ENCODE measurements at regions not wholly inside any gene's neighbourhood (a gene's known extent, or its start where the extent isn't known, plus 50 kb on each side); places are given as distances from the start of the nearest gene placed in this dataset.
A peak's percentile ranks its signal among the peaks of the same experiment; 100 is the strongest.
"Not testable (repeated sequence)": the region's sequence is repeated elsewhere in the genome, so short reads cannot be mapped to it uniquely, and the experiment has no call there.

DNA sequence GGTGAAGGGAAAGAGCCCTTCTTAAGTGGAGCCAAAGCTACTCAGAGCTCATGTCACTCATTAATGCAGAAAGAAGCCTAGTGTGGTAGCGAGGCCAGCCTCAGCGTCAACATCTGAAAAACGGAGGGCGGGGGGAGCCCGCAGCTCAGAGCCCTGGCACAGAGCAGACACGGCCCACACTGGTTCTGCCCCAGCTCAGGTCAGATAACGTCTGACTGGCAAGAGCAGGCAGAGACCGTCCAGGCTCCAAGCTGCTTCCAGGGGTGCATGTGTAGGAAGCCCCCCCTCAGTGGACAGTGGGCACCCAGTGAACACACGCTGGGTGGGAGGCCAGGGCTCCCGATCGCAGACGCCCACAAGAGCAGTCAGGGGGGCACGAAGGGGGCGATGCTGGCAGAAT is 100.8 kb downstream of the SHANK2 start:
- DNase-seq = no peak

DNA sequence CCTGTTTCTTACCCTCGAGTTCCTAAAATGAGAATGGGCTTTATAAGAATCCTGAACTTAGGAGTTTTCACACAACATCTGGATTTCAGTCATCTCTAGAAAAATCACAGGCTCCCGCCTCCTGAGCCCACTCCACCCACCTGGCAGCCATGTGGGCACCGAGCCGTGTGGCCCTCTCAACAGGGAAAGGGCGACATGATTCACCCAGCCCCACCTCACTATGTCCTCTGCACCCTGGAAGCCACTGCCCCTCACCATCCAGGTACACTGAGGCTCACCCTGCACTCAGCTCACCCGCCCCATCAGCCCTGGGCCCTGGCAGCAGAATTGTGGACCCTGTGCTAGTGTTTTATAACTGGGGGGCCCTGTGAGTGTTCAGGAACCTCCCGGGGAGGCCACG is 101.5 kb downstream of the SHANK2 start:
- DNase-seq = no peak

DNA sequence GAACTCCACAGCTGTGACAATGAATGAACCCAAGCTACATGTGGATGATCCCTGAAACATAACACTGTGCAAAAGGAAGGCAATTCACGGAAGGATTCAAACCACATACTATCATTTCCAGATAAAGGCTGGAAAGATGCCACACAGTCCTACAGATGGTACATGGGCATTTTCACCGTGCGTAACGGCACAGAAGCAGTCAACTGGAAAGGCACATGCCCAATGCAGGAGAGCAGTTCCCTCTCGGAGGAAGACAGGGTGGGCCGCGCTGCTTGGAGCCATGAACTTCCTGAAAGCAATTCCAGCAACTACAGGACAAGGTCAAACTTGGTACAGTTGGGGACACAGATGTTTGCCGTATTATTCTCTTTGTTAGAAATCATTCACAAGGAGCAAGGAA is 103.7 kb downstream of the SHANK2 start:
- no peak for DNase-seq

DNA sequence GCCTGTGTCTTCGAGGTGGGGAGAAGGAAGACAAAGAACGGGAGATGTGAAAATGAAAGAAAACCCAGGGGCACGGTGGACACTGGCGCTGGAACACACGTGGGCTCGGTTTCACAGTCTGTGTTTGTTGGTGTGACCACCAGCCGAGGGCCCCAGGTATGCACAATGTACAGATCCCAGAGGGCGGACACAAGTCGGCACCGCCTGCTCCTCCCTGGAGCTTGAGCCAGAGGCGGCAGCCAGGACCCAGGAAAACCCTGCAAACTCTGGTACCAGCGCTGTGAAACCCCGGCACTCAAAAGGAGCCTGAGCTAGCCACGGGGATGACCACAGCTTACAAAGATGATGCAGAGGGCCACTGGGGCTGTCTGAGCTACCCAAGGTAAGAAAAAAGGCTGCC is 105.0 kb downstream of the SHANK2 start:
- no peak for DNase-seq

DNA sequence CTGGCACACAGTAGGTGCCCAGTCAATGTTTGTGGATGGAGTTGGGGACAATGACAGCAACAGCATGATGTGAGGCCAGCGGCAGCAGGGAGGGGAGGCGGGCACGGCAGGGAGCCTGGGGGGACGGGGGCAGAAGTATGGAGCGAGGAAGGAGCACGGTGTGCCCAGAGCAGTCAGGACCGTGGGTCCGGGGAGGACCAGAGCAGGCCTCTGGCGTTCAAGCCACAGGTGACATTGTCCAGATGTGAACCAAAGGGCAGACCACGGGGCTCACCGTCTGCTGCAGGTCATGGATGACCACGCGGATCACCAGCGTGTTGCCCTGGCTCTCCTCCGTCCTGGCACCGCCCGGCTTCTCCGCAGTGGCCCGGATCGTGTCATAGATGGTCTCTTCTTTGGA is 105.5 kb downstream of the SHANK2 start:
- no peak for DNase-seq

DNA sequence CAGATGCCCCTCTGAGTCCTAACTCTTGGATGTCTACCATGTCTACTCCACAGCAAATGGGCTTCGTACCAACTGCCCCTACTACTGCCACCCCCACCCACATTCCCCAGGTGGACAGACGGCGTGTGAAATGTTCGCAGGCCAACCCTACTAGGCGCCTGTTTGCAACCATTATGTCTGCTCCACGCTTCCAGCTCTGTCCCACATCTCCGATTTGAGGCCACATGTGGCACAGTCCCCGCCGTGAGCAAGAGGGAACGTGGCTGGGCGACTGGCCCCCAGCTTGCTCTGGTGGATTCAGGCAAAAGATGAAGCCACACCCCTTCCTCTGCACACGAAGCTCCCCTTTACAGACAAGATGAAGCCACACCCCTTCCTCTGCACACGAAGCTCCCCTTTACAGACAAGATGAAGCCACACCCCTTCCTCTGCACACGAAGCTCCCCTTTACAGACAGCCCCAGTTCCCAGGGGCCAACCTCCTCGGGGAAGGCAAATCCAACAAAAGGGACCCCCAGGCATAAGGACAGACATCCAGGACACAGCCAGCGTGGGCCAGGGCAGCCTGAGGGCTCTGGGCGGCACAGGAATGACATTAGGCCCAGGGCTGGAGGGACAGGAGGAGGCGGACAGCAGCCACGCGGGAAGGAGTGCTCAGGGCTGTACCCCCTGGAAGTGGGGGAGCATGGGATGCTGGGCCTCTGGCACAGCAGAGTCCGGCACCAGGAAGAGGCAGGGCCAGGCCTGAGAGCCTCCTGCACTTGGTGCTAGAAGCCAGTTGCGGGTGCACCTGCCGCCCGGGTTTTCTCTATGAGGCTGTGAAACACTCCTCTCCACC is 106.2 kb downstream of the SHANK2 start:
- DNase-seq = no peak

DNA sequence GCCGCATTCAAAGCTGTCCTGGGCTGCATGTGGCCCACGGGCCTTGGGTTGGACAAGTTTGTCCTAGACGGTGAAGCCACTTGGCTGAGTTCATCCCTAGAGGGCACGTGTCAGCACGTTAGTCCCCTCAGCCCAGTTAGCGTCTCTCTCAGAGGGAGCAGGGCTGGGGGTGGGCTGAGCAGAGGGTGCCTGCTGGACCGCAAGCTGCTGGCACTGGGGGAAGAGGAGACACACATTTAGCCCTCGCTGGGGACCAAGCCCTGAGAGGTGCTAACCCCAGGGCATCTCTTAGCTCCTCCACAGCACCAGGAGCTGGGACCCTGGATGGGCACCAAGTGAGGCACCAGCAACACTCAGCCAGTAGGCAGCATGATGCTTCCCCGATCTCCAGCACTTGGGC is 107.0 kb downstream of the SHANK2 start:
- DNase-seq = no peak

DNA sequence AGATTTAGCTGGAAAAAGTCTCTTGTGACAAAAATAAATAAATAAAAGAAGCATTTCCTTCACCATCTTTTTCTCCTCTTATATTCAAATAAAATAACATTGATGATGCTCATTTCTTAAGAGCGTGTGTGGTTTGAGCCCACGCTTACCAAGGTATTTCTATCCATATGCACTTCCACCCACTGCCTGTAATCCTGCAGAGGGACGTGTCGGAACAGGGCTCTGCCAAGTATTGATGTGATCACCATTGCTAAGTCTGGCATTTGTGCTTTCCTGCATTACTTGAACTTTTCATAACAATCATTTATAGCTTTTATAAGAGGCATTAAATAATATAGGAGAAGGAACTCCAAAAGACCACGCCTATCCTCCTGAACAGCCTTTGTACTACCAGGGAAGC is 107.6 kb downstream of the SHANK2 start:
- no peak for DNase-seq

DNA sequence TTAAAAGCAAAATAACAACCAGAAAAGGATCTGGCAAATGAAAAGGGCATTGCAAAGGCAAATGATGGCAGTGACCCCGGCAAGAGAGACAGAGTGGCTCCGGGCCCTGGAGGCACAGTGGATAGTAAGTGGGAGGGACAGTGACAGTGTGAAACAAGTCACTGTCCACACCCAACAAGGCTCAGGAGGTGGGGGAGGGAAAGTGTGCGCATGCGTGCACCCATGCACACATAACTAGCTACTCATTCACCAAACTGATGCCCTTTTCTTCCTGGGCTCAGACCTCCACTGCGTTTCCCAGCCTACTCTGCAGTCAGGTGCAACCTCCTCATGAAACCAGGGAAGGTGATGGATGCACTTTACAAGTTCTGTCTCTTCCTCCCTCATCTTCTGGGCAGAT is 108.4 kb downstream of the SHANK2 start:
- no peak for DNase-seq

DNA sequence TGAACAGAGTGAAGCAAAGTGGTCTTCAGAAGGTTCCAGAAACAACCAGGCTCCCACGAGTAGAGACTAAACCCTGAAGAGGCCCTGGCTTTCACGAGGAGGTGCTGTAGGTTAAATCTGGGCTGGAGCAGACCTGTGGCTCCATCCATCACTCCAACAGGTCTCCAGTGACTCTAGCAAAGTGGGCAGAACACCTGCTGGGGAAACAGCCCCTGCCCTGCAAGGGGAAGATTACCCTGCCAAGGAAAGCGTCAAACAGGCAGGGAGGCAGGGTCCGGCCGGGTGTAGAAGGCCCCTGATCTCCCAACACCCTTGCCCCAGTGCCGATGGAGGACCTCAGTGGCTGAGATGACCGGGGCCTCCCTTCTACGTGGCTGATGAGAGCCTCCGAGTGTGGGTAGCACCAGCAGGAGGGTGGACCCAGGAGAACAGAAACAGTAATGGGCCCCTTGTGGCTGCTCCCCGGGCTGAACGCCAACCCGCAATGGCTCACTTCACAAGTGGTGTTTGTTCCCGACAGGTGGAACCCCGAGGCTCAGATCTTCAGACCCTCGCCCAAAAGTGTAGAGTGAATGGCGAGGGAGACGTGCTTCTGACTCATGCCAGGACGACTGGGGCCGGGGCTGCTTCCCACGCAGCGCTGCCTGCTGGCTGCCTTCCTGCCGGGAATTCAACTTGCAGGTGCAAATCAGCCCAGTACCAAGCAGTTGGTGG is 112.0 kb downstream of the SHANK2 start:
- DNase-seq = no peak

DNA sequence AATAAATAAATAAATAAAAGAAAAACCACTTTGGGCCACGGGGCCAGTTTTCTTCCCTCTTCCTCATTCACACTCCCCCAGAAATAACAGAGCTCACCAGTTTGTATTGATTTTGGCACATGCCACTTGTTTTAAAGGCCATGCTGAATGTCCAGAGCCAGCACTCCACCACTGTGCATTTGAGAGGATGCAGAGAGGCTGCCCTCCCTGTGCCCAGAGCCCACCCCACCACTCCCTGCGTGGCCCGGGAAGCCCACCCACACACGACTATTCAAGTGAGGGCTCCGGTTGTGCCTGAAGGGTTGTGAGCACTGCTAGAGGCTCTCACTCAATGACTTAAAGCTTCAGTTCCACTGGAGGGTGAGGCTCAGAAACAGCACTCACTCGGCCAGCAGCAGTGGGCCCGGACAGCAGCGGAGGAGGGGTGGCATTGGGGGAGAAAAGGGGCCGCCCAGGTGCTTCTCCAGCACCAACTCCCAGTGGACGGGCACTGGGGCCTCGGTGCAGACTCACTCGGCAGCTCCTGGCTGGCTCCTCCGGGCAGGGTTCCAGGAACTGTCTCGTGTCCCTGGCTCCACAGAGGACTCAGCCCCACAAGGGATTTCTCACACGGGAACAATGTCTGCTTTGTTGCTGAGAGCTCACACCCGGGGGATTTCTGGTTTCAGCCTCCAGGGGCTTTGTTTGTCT is 112.7 kb downstream of the SHANK2 start:
- peak; percentile 73 for DNase-seq

DNA sequence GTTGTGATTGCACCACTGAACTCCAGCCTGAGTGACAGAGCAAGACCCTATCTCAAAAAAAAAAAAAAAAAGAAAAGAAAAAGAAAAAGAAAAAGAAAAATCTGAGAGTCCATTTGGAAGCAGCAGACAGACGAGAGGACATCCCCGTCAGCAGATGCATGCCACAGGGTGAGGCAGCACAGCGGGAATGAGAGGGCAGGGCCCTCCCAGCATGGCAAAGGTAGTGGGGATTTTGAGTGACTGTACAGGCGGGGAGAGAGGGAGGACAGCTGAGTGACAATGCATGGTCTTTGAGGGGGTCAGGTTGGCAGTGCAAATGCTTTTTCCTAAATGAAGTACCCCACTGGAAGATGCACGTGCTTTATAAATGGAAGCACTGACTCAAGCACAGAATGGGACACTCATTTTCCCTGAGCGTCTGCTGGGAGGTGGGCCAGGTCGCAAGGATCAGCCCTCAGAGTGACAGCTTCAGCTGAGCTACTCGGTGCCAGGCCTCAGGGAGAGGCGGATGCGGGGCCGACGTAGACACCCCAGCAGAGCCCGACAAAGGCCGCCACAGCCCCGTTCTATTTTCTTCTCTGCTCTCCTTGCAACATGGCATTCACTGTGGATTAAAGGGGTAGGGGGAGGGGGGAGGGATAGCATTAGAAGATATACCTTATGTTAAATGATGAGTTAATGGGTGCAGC is 113.5 kb downstream of the SHANK2 start:
- DNase-seq = no peak

DNA sequence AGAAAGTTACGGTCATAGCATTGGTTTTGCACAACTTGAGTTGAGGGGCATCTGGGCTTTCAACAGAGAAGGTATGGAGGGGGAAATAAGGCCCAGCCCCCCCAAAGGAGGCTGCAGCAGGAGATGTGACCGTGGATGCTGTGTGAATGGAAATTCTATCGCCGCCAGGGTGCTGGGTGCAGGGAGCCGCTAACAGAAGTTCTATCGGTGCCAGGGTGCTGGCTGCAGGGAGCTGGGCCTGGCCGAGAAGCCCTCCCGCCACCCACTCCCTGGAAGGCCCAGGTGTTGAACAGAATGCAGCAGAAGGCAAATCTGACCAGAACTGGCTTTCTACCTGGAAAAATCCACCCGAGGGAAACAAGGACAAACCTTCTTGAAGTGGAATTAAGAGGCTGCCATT is 115.0 kb downstream of the SHANK2 start:
- no peak for DNase-seq

DNA sequence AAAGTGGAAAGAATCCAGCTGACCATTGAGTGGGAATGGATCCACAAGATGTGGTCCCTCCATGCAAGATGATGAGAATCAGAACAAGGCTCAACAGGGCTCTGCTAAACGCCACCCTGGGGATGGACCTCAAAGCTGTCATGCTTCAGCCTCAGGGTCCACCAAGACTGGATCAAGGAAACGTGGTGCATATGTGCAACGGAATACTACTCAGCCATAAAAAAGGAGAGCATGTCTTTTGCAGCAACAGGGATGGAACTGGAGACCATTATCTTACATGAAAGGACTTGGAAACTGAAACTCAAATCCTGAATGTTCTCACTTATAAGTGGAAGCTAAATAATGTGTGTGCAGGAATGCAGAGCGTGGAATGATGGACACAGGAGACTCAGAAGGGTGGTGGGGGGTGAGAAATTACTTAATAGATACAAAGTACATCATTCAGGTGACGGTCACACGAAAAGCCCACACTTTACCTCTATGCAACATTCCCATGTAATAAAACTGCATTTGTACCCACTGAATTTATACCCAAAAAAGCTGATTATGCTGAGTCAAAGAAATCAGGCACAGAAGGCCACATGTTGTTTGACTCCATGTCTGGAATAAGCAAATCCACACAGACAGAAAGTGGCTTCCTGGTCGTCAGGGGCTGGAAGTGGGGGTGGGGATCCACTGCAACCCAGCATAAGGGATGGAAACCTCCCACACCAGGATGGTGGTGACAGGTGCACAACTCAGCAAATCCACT is 116.1 kb downstream of the SHANK2 start:
- no peak for DNase-seq

DNA sequence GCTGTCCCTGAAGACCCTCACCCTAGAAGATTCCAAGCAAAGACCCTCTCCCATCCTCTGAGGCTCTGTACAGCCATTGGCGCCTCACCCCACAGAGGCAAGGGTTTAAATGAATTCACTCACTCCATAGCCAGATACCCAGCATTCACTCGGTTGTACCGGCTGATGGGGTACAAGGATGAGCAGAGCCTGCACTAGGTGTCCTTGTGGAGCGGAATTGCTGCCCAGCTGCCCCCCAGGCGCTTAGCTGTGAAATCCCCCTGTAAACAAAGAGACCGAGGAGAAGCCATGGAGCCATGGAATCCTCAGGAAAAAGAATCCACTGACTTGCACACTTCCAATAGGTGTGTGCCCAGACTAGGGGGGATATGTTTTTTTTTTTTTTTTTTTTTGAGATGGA is 117.3 kb downstream of the SHANK2 start:
- DNase-seq = no peak

DNA sequence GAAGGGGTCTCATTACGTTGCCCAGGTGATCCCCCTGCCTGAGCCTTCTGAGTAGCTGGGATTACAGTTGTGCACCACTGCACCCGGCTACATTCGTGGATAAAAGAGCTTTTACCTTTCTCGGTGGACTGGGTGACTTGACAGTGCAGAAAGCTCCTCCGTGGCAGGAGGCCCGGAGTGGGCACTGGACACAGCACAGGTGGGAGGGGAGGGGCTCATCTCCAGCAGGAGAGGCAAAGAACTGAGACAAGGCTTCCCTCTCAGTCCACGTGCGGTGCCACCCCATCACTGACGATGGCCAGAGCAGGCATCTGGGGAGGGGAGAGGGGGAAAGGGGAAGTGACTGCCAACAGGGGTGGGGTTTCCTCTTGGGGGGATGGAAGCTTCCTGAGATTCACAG is 118.4 kb downstream of the SHANK2 start:
- DNase-seq = no peak

DNA sequence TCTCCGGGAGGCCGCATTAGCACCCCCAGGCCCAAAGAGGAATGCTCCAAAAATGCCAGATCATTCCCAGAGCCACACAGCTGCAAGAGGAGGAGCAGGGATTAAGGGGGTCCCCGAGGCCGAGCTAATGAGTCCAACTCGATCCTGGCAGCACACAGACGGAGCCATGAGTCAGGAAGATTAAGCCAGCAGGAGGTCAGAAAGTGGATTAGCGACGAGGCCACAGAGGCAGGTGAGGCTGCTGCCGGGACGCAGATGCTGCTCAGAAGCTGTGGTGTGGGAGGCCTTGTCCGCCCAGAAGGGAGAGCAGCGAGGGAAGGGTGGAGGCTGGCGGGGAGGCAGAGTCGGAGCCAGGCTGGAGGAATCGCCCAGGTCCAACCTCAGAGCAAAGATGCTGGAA is 120.5 kb downstream of the SHANK2 start:
- no peak for DNase-seq

DNA sequence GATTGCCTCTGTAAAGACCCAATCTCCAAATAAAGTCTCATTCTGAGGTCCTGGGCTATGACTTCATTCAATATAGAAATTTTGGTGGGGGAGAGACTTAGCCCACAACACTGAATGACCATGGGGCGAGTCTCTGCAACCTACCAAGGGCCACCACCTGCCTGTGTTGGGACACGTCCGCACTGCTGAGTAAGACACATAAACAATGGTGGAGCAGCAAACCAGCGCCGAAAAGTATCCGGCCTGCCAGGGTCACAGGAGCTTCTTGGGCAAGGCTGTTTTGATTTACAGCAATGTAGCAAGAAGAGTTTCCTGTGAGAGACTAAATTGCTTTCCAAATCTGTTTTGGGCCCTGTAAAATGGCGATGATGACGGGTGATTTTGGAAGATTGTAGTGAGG is 122.3 kb downstream of the SHANK2 start:
- no peak for DNase-seq

DNA sequence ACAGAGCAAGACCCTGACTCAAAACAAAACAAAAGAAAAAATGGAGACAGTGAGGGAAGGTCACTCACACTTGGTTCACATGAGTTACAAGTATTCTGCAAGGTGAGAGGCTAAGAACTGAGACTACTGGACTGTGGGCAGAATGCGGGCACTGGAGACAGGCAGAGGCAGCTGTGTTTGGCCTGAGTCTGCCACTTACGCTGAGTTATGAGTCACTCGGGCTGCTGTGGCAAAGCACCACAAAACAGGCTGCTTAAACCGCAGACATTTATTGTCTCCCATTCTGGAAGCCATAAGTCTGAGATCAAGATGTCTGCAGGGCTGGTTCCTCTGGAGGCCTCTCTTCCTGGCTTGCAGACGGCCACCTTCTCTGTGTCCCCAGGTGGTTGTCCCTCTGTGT is 122.8 kb downstream of the SHANK2 start:
- no peak for DNase-seq

DNA sequence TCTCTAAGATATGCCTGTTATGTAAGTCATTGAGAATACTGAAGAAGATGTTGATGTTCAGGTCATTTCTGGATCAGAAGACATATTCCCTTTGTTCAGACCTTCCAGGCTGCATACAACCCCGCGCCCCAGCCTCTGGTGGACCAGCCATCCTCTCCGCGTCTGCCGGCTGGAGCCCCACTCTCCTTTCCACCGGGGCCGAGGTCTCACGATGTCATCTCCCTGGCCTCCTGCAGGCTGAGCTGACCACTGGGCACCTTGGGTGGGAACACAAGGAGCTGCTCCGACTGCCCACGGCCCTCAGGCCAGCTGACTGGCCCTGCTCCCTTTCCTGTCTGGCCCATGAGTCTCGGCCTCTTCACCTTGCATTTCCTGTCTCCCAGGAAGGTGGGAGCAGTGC is 124.6 kb downstream of the SHANK2 start:
- DNase-seq = no peak

DNA sequence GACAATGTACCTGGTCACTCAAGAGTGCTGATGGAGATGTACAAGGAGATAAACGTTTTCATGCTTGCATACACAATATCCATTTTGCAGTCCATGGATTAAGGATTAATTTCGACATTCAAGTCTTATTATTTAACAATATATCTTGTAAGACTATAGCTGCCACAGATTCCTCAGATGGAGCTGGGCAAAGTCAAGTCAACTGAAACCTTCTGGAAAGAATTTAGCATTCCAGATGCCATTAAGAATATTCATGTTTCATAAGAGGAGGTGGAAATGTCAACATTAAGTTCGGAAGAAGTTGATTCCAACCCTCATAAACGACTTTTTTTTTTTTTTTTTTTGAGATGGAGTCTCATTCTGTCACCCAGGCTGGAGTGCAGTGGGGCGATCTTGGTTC is 126.0 kb downstream of the SHANK2 start:
- not testable (repeated sequence) for DNase-seq

DNA sequence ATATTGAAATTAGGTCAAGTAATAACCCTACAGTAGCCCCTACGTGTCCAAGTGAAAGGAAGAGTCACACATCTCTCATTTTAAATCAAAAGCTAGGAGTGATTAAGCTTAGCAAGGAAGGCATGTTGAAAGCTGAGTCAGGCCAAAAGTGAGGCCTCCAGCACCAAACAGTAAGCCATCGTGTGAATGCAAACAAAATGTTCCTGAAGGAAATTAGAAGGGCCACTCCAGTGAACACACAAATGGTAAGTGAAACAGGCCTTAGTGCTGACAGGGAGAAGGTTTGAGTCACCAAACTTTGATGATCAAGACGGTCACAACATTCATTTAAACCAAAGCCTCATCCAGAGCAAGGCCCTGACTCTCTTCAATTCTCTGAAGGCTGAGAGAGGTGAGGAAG is 127.2 kb downstream of the SHANK2 start:
- no peak for DNase-seq
